ENCODE measurements at regions not wholly inside any gene's neighbourhood (a gene's known extent, or its start where the extent isn't known, plus 50 kb on each side); places are given as distances from the start of the nearest gene placed in this dataset.

- no peaks in the 10 kb centered on the region for H3K79me2 ChIP-seq (ENCODE audit: low read depth)
- DNase-seq = no peak
- no TSS peak for BruUV-seq (replicated peaks)
- no peak overlapping the region for H3K4me2 ChIP-seq
- no peak overlapping the region for H3K4me3 ChIP-seq
- H3K27ac ChIP-seq = no peak overlapping the region
- ChIA-PET CTCF (no interaction called here), POLR2A (ENCODE audit: unreplicated experiment) (no interaction called here)
- no peaks in the 10 kb centered on the region for H3K9me2 ChIP-seq (ENCODE audit: insufficient read depth)
- intact Hi-C loops (cut with micrococcal nuclease; ENCODE audit: unreplicated experiment) = no loop called here
- H4K20me1 ChIP-seq (ENCODE audit: insufficient read depth) = no peaks in the 10 kb centered on the region
- no peaks in the 10 kb centered on the region for H3F3A ChIP-seq (ENCODE audit: insufficient read depth, low read depth)
- no peak overlapping the region for H2AFZ ChIP-seq
- no peaks in the 10 kb centered on the region for H3K27me3 ChIP-seq (ENCODE audit: insufficient read depth, low read depth)
- TF ChIP-seq EZH2 (IDR thresholded peaks at IDR 0.05; ENCODE audit: low read depth) (no peak), CTCF (conservative IDR thresholded peaks at IDR 0.05) (no peak)
- no peaks in the 10 kb centered on the region for H3K36me3 ChIP-seq (ENCODE audit: low read depth)
- no peaks in the 10 kb centered on the region for H3K9me3 ChIP-seq (ENCODE audit: insufficient read depth, low read depth)
- H3K4me1 ChIP-seq (replicated peaks; ENCODE audit: insufficient read depth) = no peaks in the 10 kb centered on the region
Measured at GRCh38 chr7:34396437-34397064, 261.5 kb upstream of the NPSR1 start.

GRCh38 chr7:34401776-34402175, 256.2 kb upstream of the NPSR1 start:
- POLR2A ChIA-PET (ENCODE audit: unreplicated experiment) = no interaction called here
- TF ChIP-seq EZH2 (IDR thresholded peaks at IDR 0.05; ENCODE audit: low read depth) (no peak), CTCF (conservative IDR thresholded peaks at IDR 0.05) (no peak)
- Histone ChIP-seq H3K79me2 (ENCODE audit: low read depth) (no peaks in the 10 kb centered on the region), H3K27ac (no peak overlapping the region), H2AFZ (no peak overlapping the region), H3K4me1 (replicated peaks; ENCODE audit: insufficient read depth) (no peaks in the 10 kb centered on the region), H3K9me2 (ENCODE audit: insufficient read depth) (no peaks in the 10 kb centered on the region), H3K4me3 (no peak overlapping the region), H3F3A (ENCODE audit: insufficient read depth, low read depth) (no peaks in the 10 kb centered on the region), H3K27me3 (ENCODE audit: insufficient read depth, low read depth) (no peaks in the 10 kb centered on the region), H3K9me3 (ENCODE audit: insufficient read depth, low read depth) (no peaks in the 10 kb centered on the region), H4K20me1 (ENCODE audit: insufficient read depth) (no peaks in the 10 kb centered on the region), H3K4me2 (no peak overlapping the region), H3K36me3 (ENCODE audit: low read depth) (no peaks in the 10 kb centered on the region)
- no TSS peak for BruUV-seq (replicated peaks)
- DNase-seq = no peak
- CTCF ChIA-PET = no interaction called here
- intact Hi-C loops (cut with micrococcal nuclease; ENCODE audit: unreplicated experiment) = no loop called here

- BruUV-seq (replicated peaks) = no TSS peak
- intact Hi-C loops (cut with micrococcal nuclease; ENCODE audit: unreplicated experiment) = no loop called here
- Histone ChIP-seq H3K9me2 (ENCODE audit: insufficient read depth) (no peaks in the 10 kb centered on the region), H3K36me3 (ENCODE audit: low read depth) (no peaks in the 10 kb centered on the region), H3K79me2 (ENCODE audit: low read depth) (no peaks in the 10 kb centered on the region), H2AFZ (no peak overlapping the region), H3F3A (ENCODE audit: insufficient read depth, low read depth) (no peaks in the 10 kb centered on the region), H3K4me2 (no peak overlapping the region), H4K20me1 (ENCODE audit: insufficient read depth) (0 out of 2 replicates have a peak, but pooled peaks cover 4% of the 10 kb centered on the region), H3K4me1 (replicated peaks; ENCODE audit: insufficient read depth) (no peaks in the 10 kb centered on the region), H3K9me3 (ENCODE audit: insufficient read depth, low read depth) (no peaks in the 10 kb centered on the region), H3K27ac (no peak overlapping the region), H3K27me3 (ENCODE audit: insufficient read depth, low read depth) (no peaks in the 10 kb centered on the region), H3K4me3 (no peak overlapping the region)
- POLR2A ChIA-PET (ENCODE audit: unreplicated experiment) = no interaction called here
- CTCF ChIA-PET = no interaction called here
- no peak for DNase-seq
- TF ChIP-seq EZH2 (IDR thresholded peaks at IDR 0.05; ENCODE audit: low read depth) (no peak), CTCF (conservative IDR thresholded peaks at IDR 0.05) (no peak)
Measured at GRCh38 chr7:34406848-34407530, 251.0 kb upstream of the NPSR1 start.

Measured in PC-9 (cell line).